Activated CD4-positive, CD25-positive, alpha-beta regulatory T cell treated with anti-CD3 and anti-CD28 coated beads, Interleukin-2, amount 50 U/mL, for 72 hours (primary cell): ENCODE measurements at regions not wholly inside any gene's neighbourhood (a gene's known extent, or its start where the extent isn't known, plus 50 kb on each side); places are given as distances from the start of the nearest gene placed in this dataset.

ENCODE experiments used
- DNase-seq: peaks from one replicate; pipeline ENCODE4 v3.0.0; 2021

- no peak for DNase-seq
Observed at GRCh38 chr4:22336822-22337221, 179.0 kb downstream of the ADGRA3 start.

DNA sequence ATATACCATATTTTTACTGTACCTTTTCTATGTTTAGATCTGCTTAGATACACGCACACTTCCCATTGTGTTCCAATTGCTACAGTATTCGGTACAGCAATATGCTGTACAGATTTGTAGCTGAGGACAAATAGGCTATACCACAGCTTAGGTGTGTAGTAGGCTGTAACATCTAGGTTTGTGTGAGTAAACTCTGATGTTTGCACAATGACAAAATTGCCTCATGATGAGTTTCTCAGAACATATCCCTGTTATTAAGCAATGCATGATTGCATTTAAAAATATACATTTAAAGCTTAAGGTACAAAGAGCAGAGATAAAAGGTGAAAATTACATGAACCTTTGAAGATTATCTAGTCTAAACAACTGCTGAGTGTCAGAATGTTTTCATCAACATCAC lies 181.7 kb downstream of the ADGRA3 start:
- no peak for DNase-seq

DNA sequence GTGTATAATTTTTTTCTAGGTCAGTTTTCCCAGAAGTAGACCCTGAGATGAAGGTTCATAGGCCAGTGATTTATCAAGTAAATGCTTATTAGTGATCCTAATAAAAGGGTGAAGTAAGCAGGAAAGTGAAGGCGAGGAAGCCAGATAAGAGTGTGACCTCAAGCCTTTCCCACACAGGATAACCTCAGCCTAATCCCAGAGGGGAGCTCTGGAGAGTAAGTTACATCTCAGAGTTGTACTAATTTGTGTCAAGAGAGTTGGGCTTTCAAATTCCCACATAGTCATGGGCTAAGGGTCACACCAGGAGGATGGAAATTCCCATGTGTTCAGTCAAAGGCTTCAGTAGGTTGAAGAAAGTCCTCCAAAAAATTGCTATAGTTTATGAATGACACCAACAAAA lies 191.4 kb downstream of the ADGRA3 start:
- DNase-seq = no peak

- no peak for DNase-seq
Observed at GRCh38 chr4:22323691-22324090, 192.2 kb downstream of the ADGRA3 start.

- DNase-seq = no peak
Observed at GRCh38 chr4:22322996-22323395, 192.9 kb downstream of the ADGRA3 start.

DNA sequence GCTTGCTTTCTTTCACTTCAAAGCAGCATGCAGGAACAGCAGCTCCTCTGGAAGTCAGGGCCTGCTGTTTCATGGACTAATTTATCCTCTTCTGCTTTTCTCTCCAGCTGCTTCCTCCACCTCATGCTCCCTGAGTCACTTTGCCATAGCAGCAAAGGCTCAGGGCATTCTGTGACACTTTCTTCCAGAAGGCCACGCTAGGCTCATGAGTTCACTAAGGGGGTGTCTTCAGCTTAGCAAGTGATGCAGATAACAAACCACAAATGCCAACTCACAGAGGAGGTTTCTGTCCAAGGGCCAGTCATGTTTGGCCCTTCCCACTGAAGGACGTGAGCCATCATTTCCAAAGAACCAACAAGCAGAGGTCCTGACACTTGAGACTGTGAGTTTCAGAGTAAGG lies 200.2 kb downstream of the ADGRA3 start:
- DNase-seq = no peak

DNA sequence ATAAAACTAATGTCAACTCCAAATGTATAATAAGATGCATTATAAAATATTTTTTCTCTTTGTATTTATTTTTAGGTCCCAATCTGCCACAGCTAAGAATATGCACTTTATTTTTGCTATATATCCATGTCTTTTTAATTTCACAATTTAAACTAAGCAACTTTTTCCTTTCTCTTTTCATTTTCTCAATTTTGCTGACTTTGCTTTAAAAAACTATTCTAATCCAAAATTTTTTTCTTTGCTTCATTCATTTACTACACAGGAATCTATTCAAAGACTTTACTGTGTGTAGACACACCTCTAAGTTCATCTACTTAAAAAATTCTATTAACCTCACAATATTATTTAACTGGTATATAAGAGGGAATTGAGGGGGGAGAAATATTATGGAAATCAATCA lies 201.9 kb downstream of the ADGRA3 start:
- no peak for DNase-seq

DNA sequence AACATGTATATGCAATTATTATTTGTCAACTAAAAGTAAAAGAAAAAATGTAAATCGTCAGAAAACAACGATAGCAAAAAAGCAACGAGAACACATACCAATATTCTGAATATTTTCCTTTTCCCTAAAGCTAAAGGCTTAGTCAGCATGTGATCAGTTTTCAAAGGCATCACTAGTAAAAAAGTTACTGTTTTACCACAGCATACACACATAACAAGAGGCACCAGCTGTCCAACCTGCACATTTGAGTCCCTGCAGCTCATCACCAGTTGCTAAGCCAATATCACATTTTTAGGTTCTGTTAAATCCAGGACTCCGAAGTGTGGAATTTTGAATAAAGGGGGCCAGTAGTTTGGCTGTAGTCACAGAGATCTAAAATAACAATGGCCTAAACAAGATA lies 203.8 kb downstream of the ADGRA3 start:
- no peak for DNase-seq

GRCh38 chr4:22301253-22301652 lies 214.6 kb downstream of the ADGRA3 start:
- no peak for DNase-seq

- DNase-seq = no peak
Observed at GRCh38 chr4:22299678-22300077, 216.2 kb downstream of the ADGRA3 start.

DNA sequence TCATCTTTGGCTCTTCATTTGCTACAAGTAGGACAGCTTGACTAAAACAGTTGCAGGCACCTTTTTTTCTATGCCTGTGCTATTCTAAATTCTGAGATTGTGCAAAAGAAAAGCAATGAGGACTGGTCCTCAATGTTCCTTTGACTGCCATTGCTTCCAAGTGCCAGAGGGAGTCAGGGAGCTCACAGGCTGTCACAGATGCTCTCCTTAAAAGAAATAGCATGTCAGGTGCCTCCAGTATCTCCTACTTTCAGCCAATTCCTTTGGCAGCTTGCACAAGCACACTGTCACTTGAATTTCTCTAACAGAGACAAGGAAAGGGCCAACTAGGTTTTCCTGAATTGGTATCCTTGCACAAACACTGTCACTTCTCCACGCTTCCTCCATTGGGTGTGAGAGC lies 228.2 kb downstream of the ADGRA3 start:
- DNase-seq = no peak

DNA sequence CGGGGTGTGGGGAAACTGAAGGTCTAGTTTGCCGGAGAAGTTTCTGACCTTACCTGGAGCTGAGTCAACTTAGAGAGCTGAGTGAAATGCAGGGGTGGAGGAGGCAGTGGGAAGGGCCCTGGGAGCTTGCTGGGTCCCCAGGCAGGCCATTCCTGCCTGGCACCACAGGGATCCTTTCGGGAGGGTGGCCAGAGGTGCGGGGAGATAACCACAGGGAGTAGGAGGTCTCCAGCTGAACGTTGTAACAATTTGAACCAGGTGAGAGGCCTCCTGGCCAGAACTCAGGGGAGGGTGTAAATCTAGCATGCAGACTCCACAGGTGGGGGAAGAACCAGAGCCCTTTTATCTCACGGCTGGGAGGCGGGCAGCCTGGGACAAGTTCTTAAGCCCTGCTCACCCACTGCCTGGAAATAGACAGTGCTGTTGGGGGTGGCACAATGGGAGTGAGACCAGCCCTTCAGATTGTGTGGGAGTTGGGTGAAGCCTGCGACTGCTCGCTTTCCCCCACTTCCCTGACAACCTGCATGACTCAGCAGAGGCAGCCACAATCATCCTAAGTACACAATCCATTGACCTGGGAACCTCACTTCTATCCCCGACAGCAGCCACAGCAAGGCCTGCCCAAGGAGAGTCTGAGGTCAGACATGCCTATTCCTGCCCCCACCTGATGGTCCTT lies 247.4 kb downstream of the ADGRA3 start:
- DNase-seq = no peak

DNA sequence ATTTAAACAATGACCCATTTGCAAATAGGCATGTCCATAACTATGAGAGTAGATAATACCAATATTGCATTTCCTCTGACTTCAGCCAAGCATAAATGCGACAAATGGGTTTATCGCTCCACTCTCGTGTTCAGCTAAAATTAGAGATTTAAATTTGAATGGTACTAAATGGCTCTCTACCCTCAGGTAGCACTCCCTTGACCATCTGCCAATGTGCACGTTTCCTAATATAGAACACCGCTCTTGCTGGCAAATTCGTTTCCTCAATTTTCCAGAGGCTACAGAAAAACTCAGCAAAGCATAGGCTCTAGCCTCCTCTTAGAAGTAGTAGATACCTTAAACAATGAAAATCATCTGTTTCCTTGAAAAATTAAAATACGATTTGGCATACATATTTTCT lies 251.6 kb downstream of the ADGRA3 start:
- DNase-seq = no peak

DNA sequence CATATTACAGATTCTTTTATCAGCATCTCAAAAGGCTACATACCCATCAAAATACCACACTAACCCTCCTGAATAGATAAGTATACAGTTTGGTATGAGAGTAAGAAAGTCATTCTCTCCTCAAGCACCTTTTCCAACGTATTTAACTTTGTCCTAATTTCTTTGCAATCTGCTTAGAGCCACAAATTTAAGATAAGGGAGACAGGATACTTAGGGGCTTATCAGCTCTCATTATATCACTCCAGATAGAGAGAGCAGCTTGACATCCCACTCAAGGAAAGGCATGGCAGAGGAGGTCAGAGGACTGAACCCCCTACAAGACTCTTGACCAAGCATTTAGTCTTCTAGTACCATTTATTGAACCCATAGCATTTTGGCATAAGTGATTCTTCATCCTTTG lies 262.4 kb downstream of the ADGRA3 start:
- DNase-seq = no peak

- no peak for DNase-seq
Observed at GRCh38 chr4:22246847-22247246, 269.0 kb downstream of the ADGRA3 start.

DNA sequence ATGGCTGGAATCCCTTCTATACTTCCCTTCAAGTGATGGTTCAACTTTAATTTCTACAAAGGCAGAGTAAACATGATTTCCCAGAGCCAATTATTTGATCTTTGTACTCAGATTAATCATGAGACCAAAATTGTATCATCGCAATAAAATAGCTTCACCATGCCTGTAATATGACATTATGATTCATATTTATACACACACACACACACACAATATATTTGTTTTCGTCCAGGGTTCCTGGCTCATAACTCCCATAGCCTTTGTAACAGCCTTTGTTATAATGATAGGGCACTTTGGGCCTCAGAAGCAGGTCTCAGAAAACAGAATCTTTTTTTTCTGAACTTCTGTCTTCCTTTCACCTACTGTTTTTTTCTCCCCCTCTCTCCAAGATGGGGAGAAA lies 270.6 kb downstream of the ADGRA3 start:
- no peak for DNase-seq

DNA sequence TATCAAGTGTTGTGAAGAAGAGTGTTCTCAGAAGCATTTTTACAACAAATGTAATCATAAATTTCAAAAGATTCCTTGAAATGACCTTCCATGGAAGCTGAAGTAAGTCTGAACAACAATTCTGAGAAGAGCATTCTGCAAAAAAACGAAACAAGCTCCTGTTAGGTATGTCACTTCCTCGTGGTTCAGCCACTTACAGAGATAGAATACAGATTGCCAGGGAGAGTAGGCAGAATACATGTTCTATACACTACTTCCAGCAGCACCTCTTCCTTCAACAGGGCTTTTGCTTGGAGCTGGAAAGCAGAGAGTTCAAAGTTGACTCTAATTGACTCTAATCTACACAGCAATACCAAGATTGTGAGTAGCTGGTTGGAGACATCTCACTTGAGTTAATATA lies 274.5 kb downstream of the ADGRA3 start:
- DNase-seq = no peak

GRCh38 chr4:22240814-22241213 lies 275.1 kb downstream of the ADGRA3 start:
- no peak for DNase-seq

DNA sequence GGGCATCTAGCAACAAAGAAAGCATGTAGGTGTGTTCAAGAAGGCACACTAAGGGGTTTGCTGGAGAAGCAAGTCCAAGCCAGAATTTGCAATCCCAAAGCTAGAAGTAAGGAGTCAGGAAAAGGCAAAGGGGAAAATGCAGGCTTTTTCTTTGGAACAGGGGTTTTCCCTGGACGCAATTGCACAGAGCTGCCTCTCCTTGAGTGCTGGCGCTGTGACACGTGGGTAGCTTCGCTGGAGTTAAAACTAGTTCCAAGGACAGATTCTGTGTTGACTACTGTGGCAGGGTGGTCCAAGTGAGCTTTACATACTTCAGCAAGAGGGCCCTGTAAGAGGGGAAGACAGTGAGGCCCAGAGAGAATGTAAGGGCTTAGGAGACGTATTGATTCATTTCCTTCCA lies 277.1 kb downstream of the ADGRA3 start:
- DNase-seq = no peak

DNA sequence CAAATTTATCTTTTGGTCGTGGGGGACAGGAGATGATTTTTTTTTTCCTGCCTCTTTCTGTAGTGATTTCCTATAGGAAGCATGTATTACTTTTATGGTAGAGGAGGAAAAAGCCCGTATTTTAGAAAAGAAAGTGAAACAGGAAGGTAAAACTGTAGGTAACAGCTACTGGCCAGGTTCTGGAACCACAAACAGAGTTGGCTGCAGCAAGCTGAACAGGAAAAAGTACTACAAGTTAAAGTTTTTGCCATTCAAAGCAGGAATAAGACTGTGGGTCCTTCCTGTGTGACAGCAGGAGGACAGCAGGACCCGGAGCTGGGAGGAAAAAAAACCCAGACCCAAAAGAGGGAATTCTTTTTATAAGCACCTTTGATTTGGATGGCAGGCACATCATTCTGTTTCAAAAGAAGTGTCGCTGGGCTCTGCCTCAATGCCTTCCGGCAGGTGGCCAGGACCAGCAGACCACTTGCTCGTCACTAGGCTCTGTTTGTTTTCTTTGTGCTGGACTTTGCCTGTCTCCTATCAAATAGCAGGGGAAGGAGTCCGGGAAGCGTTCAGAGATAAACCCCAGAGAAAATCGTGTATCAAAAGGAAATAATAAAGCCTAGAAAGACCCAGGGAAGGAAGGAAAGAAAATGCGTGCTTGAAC lies 277.9 kb downstream of the ADGRA3 start:
- DNase-seq = no peak

DNA sequence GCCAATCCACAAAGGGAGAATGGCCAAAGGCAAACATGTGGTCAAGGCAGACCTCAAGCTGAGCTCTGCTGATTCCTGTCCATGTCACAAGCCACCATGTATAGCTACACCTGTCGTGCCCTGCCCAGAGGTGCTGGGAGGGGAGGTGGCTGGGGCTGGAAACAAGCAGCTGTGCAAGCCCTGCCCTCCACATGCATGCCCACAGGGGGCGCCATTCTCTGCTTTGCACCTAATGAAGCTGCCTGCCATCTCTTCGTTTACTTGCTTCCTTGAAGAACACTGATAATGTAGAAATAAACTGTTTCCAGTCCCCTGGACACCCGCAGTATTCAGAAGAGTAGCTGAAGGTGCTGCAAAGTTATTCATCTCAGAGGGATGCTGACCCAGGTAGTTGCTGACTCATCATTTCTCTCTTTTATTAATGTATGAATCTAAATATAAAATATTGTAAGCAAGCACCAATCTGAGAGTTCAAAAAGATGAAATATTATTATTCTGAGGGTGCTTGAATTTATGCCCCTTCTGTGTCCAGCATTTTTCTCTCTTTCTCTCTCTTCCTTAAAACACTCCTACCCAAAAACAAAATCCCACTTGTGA lies 278.6 kb downstream of the ADGRA3 start:
- peak; percentile 29 for DNase-seq

DNA sequence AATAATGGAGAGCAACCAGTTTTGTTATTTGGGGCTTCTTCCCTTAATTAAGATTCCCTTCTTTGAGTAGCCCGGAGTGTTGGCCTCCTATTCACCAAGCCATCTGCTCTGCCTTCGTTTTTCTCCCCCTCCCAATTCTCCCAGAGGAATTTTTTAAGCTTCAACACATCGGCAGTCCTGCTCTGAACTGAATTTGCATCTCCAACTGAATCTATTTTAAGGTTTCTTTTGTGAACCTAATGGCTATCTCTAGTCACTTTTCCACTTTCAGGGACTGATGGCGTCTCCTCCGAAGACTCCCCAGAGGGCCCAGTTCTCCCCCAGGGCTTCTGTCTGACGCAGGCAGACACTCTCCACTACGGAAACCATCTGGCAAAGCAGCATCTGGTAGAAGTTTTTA lies 280.2 kb downstream of the ADGRA3 start:
- no peak for DNase-seq

DNA sequence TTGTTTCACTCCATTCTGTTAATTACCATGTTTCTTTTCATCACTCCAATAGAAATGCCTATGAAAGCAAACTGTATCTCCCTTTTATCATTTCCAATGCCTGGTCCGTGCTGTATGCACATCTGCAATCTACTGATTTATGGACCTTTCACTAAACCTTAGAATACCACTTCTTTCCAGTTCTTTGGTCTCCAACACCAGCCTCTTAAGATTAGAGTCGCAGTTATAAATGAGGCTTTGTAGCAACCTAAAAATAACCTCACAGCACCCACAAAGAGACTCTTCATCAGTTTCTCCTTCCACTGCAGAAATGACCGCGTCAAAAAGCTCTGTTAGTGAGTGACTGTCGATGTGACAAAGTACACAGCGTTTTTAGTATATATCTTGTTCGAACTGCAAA lies 282.6 kb downstream of the ADGRA3 start:
- DNase-seq = no peak

DNA sequence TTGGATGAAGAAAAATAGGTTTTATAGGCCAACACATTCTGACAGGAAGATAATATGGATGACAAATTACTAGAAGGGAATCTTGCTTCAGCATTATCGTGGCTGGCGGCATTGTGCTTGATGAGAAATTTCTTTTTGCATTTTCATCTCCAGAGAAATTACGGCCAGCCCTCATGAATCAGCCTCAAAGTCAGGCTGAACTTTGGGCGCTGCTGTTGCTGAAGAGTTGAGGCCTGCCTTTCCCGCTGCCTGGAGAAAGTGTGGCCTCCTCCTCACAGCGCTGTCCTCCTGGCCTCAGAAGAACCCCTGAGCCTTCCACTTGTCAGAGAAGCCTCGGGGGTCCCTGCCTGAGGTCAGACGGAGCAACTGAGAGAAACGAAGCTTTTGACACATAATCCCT lies 272.4 kb upstream of the KCNIP4 start:
- DNase-seq = no peak

GRCh38 chr4:22217480-22217879 lies 268.9 kb upstream of the KCNIP4 start:
- no peak for DNase-seq
